HCT116 (cell line): ENCODE measurements at regions not wholly inside any gene's neighbourhood (a gene's known extent, or its start where the extent isn't known, plus 50 kb on each side); places are given as distances from the start of the nearest gene placed in this dataset.

Source experiments
- ATAC-seq: fragments of 200-7000 bp; cut with Tn5 transposase; 2 replicates; pipeline ENCODE4 v1.9.1; 2020; ENCODE audit warnings: mild to moderate bottlenecking, moderate library complexity
- BruUV-seq: library from RNA; stranded (reverse); fragments of 400-500 nt; replicated peaks from 2 replicates; lab custom pipeline; 2021; lab: Mats Ljungman, UMichigan
- CTCF ChIA-PET: fragments of 300-600 bp; sonication (Branson Sonifier 250); formaldehyde crosslinking; loops from one replicate; lab custom pipeline; 2021; ENCODE audit warnings: antibody characterized with exemption; lab: Charles Lee
- POLR2A ChIA-PET: fragments of 300-600, 350-600 bp; sonication (Branson Sonifier 250); formaldehyde crosslinking; loops from one replicate; lab custom pipeline; 2021; ENCODE audit warnings: antibody characterized with exemption; lab: Charles Lee
- RAD21 ChIA-PET, 2 experiments: fragments of 300-600 bp; sonication (Branson Sonifier 250); formaldehyde crosslinking; loops; one replicate each; lab custom pipeline; 2023; ENCODE audit warnings: low total read pairs in 2 of 2; ENCODE audit not compliant: uncharacterized antibody in 2 of 2, unreplicated experiment in 2 of 2, low non-redundant PET in 1 of 2; lab: Charles Lee
- DNase-seq: peaks from one replicate; pipeline ENCODE4 v3.0.0-alpha.2; 2010; ENCODE audit warnings: low read depth, low spot score
- H2AFZ ChIP-seq: fragments of 200-600 bp; shearing (Covaris generic), sonication (generic); 2 replicates; pipeline ENCODE4 v1.6.1; 2017; ENCODE audit warnings: low read depth, mixed run types, mixed read lengths, antibody characterized with exemption, low read length; ENCODE audit not compliant: poor library complexity, severe bottlenecking
- H3K27ac ChIP-seq: 2 replicates; pipeline ENCODE4 v1.5.1; 2012; ENCODE audit warnings: low read depth, low read length
- H3K27me3 ChIP-seq: fragments of 200-600 bp; sonication (generic); 2 replicates; pipeline ENCODE4 v1.6.1; 2016; ENCODE audit warnings: mixed run types, low read length, mixed read lengths; ENCODE audit not compliant: insufficient read depth
- H3K36me3 ChIP-seq, 2 experiments: fragments of 200-500 bp in 1 of 2; fragments of 200-600 bp in 1 of 2; sonication (Bioruptor generic) in 1 of 2; sonication (generic) in 1 of 2; 2 replicates each; pipeline versions ENCODE4 v1.5.1 to v1.6.1; 2014 to 2016; ENCODE audit warnings: low read length in 2 of 2, inconsistent platforms in 1 of 2, mixed read lengths in 1 of 2, mixed run types in 1 of 2; ENCODE audit not compliant: insufficient read depth in 2 of 2, control insufficient read depth in 1 of 2
- H3K4me1 ChIP-seq, 2 experiments: fragments of 200-600 bp in 1 of 2; sonication (generic) in 1 of 2; 2 replicates each; pipeline versions ENCODE4 v1.5.1 to v1.6.1; 2012 to 2017; ENCODE audit warnings: low read length in 2 of 2, inconsistent platforms in 1 of 2, mild to moderate bottlenecking in 1 of 2, mixed read lengths in 1 of 2, mixed run types in 1 of 2, moderate library complexity in 1 of 2; ENCODE audit not compliant: insufficient read depth in 2 of 2, control insufficient read depth in 1 of 2
- H3K4me2 ChIP-seq: fragments of 200-600 bp; sonication (generic); 2 replicates; pipeline ENCODE4 v1.6.1; 2017; ENCODE audit warnings: mixed run types, low read length, mixed read lengths
- H3K4me3 ChIP-seq, 2 experiments: fragments of 200-600 bp in 1 of 2; sonication (generic) in 1 of 2; replicated peaks in 1 of 2; 2 replicates each; pipeline ENCODE4 v1.5.1; 2011 to 2016; ENCODE audit warnings: low read length in 2 of 2, control low read depth in 1 of 2, low read depth in 1 of 2, mild to moderate bottlenecking in 1 of 2, mixed read lengths in 1 of 2, mixed run types in 1 of 2
- H3K79me2 ChIP-seq: fragments of 200-600 bp; sonication (generic); 2 replicates; pipeline ENCODE4 v1.6.1; 2017; ENCODE audit warnings: mild to moderate bottlenecking, mixed run types, low read length, moderate library complexity, mixed read lengths; ENCODE audit not compliant: insufficient read depth
- H3K9ac ChIP-seq: fragments of 200-600 bp; sonication (generic); 2 replicates; pipeline ENCODE4 v1.6.1; 2016; ENCODE audit warnings: low read length, mixed read lengths
- H3K9me2 ChIP-seq: fragments of 200-600 bp; sonication (generic), shearing (Covaris generic); 2 replicates; pipeline ENCODE4 v1.6.1; 2017; ENCODE audit warnings: mixed run types, mild to moderate bottlenecking, moderate library complexity; ENCODE audit not compliant: insufficient read depth
- H3K9me3 ChIP-seq, 2 experiments: fragments of 200-500 bp in 1 of 2; fragments of 200-600 bp in 1 of 2; sonication (Bioruptor generic) in 1 of 2; sonication (generic) in 1 of 2; 2 replicates each; pipeline ENCODE4 v1.6.1; 2014 to 2017; ENCODE audit warnings: low read length in 2 of 2, mixed read lengths in 2 of 2, inconsistent platforms in 1 of 2, low read depth in 1 of 2, mild to moderate bottlenecking in 1 of 2, mixed run types in 1 of 2, moderate library complexity in 1 of 2; ENCODE audit not compliant: control insufficient read depth in 1 of 2, insufficient read depth in 1 of 2
- H4K20me1 ChIP-seq: fragments of 200-600 bp; sonication (generic), shearing (Covaris generic); 2 replicates; pipeline ENCODE4 v1.6.1; 2017; ENCODE audit warnings: mixed run types, mild to moderate bottlenecking, moderate library complexity; ENCODE audit not compliant: insufficient read depth
- CTCF ChIP-seq, 3 experiments: fragments of 200-600 bp in 1 of 3; sonication (generic) in 1 of 3; IDR thresholded peaks in 2 of 3; conservative IDR thresholded peaks in 1 of 3; 2 replicates each; pipeline ENCODE4 v1.5.1; 2012 to 2017; ENCODE audit warnings: low read depth in 2 of 3, low read length in 2 of 3, antibody characterized with exemption in 1 of 3, borderline replicate concordance in 1 of 3, control low read depth in 1 of 3, mild to moderate bottlenecking in 1 of 3, mixed read lengths in 1 of 3, mixed run types in 1 of 3, moderate library complexity in 1 of 3; ENCODE audit not compliant: insufficient read depth in 1 of 3
- EZH2 ChIP-seq: fragments of 200-600 bp; sonication (generic); IDR thresholded peaks from 2 replicates; pipeline ENCODE4 v1.6.1; 2017; ENCODE audit warnings: antibody characterized with exemption, mixed run types
- JUND ChIP-seq: IDR thresholded peaks from 2 replicates; pipeline ENCODE4 v1.6.1; 2012
- POLR2A ChIP-seq: IDR thresholded peaks from 2 replicates; pipeline ENCODE4 v1.7.0; 2011; ENCODE audit warnings: borderline replicate concordance; ENCODE audit not compliant: insufficient read depth, insufficient read length; ENCODE audit errors: extremely low read depth
- POLR2AphosphoS5 ChIP-seq: IDR thresholded peaks from 2 replicates; pipeline ENCODE4 v1.6.1; 2011; ENCODE audit warnings: mild to moderate bottlenecking, low read depth, low read length, moderate library complexity
- RAD21 ChIP-seq: IDR thresholded peaks from 2 replicates; pipeline ENCODE4 v1.6.1; 2012; ENCODE audit warnings: low read depth, mild to moderate bottlenecking
- REST ChIP-seq: IDR thresholded peaks from 2 replicates; pipeline ENCODE4 v1.6.1; 2012; ENCODE audit warnings: low read depth
- intact Hi-C: fragments of 100-400 bp; cut with micrococcal nuclease; formaldehyde crosslinking; loops from 2 replicates; pipeline ENCODE4 v1.10.0; 2022

GRCh38 chr2:103361712-103362111 lies 599.9 kb downstream of the TMEM182 start:
- intact Hi-C loops, result no loop called here
- Histone ChIP-seq H3K79me2 (no peaks in the 10 kb centered on the region), H2AFZ (no peak overlapping the region), H3K27ac (no peak overlapping the region), H3K4me2 (no peak overlapping the region), H3K27me3 (no peaks in the 10 kb centered on the region), H3K9me2 (no peaks in the 10 kb centered on the region), H3K4me3 (no peak overlapping the region), H3K36me3 (no peaks in the 10 kb centered on the region), H4K20me1 (no peaks in the 10 kb centered on the region), H3K9me3 (peaks cover 3 to 9% of the 10 kb centered on the region in 2 experiments), H3K4me1 (no peaks in the 10 kb centered on the region), H3K9ac (no peak overlapping the region)
- no peak for ATAC-seq
- no peak for TF ChIP-seq EZH2
- no peak for TF ChIP-seq POLR2A
- no peak for TF ChIP-seq REST
- no peak for TF ChIP-seq CTCF (IDR thresholded peaks at IDR 0.05 in 2 of 3, conservative IDR thresholded peaks at IDR 0.05 in 1 of 3; ENCODE audit: borderline replicate concordance in 1 of 3, insufficient read depth in 1 of 3, low read depth in 2 of 3, low read length in 2 of 3)
- TF ChIP-seq RAD21, result no peak
- no peak for TF ChIP-seq JUND
- no peak for TF ChIP-seq POLR2AphosphoS5
- RAD21 ChIA-PET, result no interaction called here
- POLR2A ChIA-PET, result no interaction called here
- no TSS peak for BruUV-seq
- CTCF ChIA-PET, result no interaction called here
- DNase-seq, result no peak
